Trophoblast cell (in vitro differentiated cells and primary cell): ENCODE measurements at regions not wholly inside any gene's neighbourhood (a gene's known extent, or its start where the extent isn't known, plus 50 kb on each side); places are given as distances from the start of the nearest gene placed in this dataset.
A peak's percentile ranks its signal among the peaks of the same experiment; 100 is the strongest.
"Not testable (repeated sequence)": the region's sequence is repeated elsewhere in the genome, so short reads cannot be mapped to it uniquely, and the experiment has no call there.

Experiments
- DNase-seq, 2 donors: peaks; one replicate each; pipeline ENCODE4 v3.0.0-alpha.2; 2016
- H2AFZ ChIP-seq: 2 replicates; pipeline ENCODE4 v1.6.1; 2013; ENCODE audit warnings: low read length, moderate library complexity, mild to moderate bottlenecking; ENCODE audit not compliant: insufficient read depth, poor library complexity
- H2AK5ac ChIP-seq: 2 replicates; pipeline ENCODE4 v1.6.1; 2013; ENCODE audit warnings: mild to moderate bottlenecking, low read length
- H2BK120ac ChIP-seq: 2 replicates; pipeline ENCODE4 v1.6.1; 2013; ENCODE audit warnings: low read length, mild to moderate bottlenecking, moderate library complexity; ENCODE audit not compliant: insufficient read depth, poor library complexity
- H2BK12ac ChIP-seq: 2 replicates; pipeline ENCODE4 v1.6.1; 2013; ENCODE audit warnings: mild to moderate bottlenecking, low read length, moderate library complexity
- H2BK5ac ChIP-seq: 2 replicates; pipeline ENCODE4 v1.6.1; 2013; ENCODE audit warnings: low read length, low read depth, moderate library complexity, mild to moderate bottlenecking; ENCODE audit not compliant: poor library complexity
- H3K14ac ChIP-seq: 2 replicates; pipeline ENCODE4 v1.6.1; 2013; ENCODE audit warnings: mild to moderate bottlenecking, low read length
- H3K18ac ChIP-seq: 2 replicates; pipeline ENCODE4 v1.6.1; 2013; ENCODE audit warnings: mild to moderate bottlenecking, low read length
- H3K23ac ChIP-seq: 2 replicates; pipeline ENCODE4 v1.6.1; 2013; ENCODE audit warnings: low read length
- H3K27ac ChIP-seq: 2 replicates; pipeline ENCODE4 v1.5.1; 2013; ENCODE audit warnings: low read depth, mild to moderate bottlenecking, inconsistent platforms, low read length, moderate library complexity
- H3K27me3 ChIP-seq: 2 replicates; pipeline ENCODE4 v1.6.1; 2013; ENCODE audit warnings: inconsistent platforms, mild to moderate bottlenecking, low read length, moderate library complexity; ENCODE audit not compliant: insufficient read depth
- H3K36me3 ChIP-seq, 2 experiments: 1 replicate in 1 of 2; 2 replicates in 1 of 2; pipeline ENCODE4 v1.6.1; 2013; ENCODE audit warnings: low read length in 2 of 2, mild to moderate bottlenecking in 2 of 2, moderate library complexity in 1 of 2; ENCODE audit not compliant: insufficient read depth in 2 of 2, control insufficient read depth in 1 of 2
- H3K4ac ChIP-seq: 2 replicates; pipeline ENCODE4 v1.6.1; 2013; ENCODE audit warnings: low read depth, mild to moderate bottlenecking, low read length, moderate library complexity
- H3K4me1 ChIP-seq, 2 experiments: 1 replicate in 1 of 2; 2 replicates in 1 of 2; pipeline ENCODE4 v1.6.1; 2013; ENCODE audit warnings: low read length in 2 of 2, mild to moderate bottlenecking in 2 of 2, moderate library complexity in 1 of 2; ENCODE audit not compliant: insufficient read depth in 2 of 2, control insufficient read depth in 1 of 2
- H3K4me2 ChIP-seq: 2 replicates; pipeline ENCODE4 v1.6.1; 2013; ENCODE audit warnings: inconsistent platforms, mild to moderate bottlenecking, low read length, moderate library complexity
- H3K4me3 ChIP-seq: 2 replicates; pipeline ENCODE4 v1.5.1; 2013; ENCODE audit warnings: mild to moderate bottlenecking, low read depth, low read length, inconsistent platforms
- H3K79me1 ChIP-seq: one replicate; pipeline ENCODE4 v1.6.1; 2013; ENCODE audit warnings: low read length
- H3K79me2 ChIP-seq: 2 replicates; pipeline ENCODE4 v1.6.1; 2013; ENCODE audit warnings: low read length, mild to moderate bottlenecking; ENCODE audit not compliant: control insufficient read depth, insufficient read depth, poor library complexity
- H3K9ac ChIP-seq: 2 replicates; pipeline ENCODE4 v1.6.1; 2013; ENCODE audit warnings: mild to moderate bottlenecking, low read length
- H3K9me3 ChIP-seq: 2 replicates; pipeline ENCODE4 v1.6.1; 2013; ENCODE audit warnings: low read depth, mild to moderate bottlenecking, control low read depth, inconsistent platforms, low read length; ENCODE audit not compliant: insufficient read depth
- H4K12ac ChIP-seq: 2 replicates; pipeline ENCODE4 v1.6.1; 2013; ENCODE audit warnings: low read depth, mild to moderate bottlenecking, low read length, moderate library complexity
- H4K8ac ChIP-seq: 2 replicates; pipeline ENCODE4 v1.6.1; 2013; ENCODE audit warnings: low read depth, mild to moderate bottlenecking, low read length, moderate library complexity
- H4K91ac ChIP-seq: one replicate; pipeline ENCODE4 v1.6.1; 2013; ENCODE audit warnings: low read depth, mild to moderate bottlenecking, low read length, moderate library complexity
- WGBS: extraction: QIAGEN DNeasy Blood & Tissue Kit; methylation state at CpG from one replicate; pipeline ENCODE4 v1.1.7; 2013; ENCODE audit warnings: missing lambda C conversion rate; ENCODE audit not compliant: insufficient read length, insufficient coverage; ENCODE audit errors: extremely low coverage; 5-methylcytosine and 5-hydroxymethylcytosine counted together

DNA sequence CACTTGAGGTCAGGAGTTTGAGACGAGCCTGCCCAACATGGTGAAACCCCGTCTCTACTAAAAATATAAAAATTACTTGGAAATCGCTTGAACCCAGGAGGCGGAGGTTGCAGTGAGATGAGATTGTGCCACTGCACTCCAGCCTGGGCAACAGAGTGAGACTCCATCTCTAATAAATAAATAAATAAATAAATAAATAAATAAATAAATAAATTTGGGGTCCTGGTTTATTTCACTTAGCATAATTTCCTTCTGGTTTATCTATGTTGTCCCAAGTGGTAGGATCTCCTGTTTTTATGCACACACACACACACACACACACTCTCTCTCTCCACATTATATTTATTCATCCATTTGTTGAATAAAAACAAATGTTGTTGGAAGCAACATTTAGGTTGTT lies 58.4 kb upstream of the HAND1 start:
- not testable (repeated sequence) for H2BK12ac ChIP-seq, H3K4me3 ChIP-seq, H3K79me1 ChIP-seq, H3K27ac ChIP-seq, H3K79me2 ChIP-seq, H3K14ac ChIP-seq, H3K27me3 ChIP-seq, H3K9ac ChIP-seq, H3K9me3 ChIP-seq, DNase-seq, H2BK120ac ChIP-seq, H3K18ac ChIP-seq, H2BK5ac ChIP-seq, H3K4ac ChIP-seq, H4K8ac ChIP-seq, H3K36me3 ChIP-seq, H3K23ac ChIP-seq, H4K91ac ChIP-seq, H4K12ac ChIP-seq, H2AK5ac ChIP-seq, H2AFZ ChIP-seq, H3K4me1 ChIP-seq, H3K4me2 ChIP-seq
- WGBS = no CpG with 5 or more reads among the region's 4 CpGs

DNA sequence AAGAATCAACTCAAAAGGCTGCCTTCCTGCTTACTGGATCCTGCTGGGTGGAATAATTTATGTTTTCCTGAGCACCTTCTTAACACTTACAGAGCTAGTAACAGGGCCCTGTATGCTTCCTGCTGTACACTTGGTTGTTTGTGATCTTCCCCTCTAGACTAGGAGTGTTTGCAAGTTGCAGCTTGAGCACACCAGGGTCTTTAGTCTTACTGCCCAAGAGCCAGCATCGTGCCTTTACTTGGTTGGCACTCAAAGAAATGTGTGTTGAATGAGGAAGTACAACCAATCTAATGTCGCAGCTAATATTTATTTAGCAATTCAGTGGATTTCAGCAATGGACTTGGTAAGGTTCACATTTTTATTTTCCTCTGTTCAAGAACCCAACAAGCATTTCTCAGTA lies 57.5 kb upstream of the HAND1 start:
- Histone ChIP-seq H3K18ac (no peak overlapping the region), H4K91ac (no peak overlapping the region), H3K27ac (no peak overlapping the region), H2AFZ (no peak overlapping the region), H3K27me3 (no peaks in the 10 kb centered on the region), H3K9ac (no peak overlapping the region), H3K4ac (no peak overlapping the region), H2BK5ac (no peak overlapping the region), H3K36me3 (no peaks in the 10 kb centered on the region), H2AK5ac (no peak overlapping the region), H2BK120ac (no peak overlapping the region), H3K14ac (no peak overlapping the region), H3K4me3 (no peak overlapping the region), H3K79me2 (no peaks in the 10 kb centered on the region), H3K4me1 (peaks cover 0 to 4% of the 10 kb centered on the region in 2 experiments), H3K23ac (no peak overlapping the region), H4K8ac (no peak overlapping the region), H3K9me3 (no peaks in the 10 kb centered on the region), H3K4me2 (no peak overlapping the region), H3K79me1 (peaks cover 3% of the 10 kb centered on the region), H2BK12ac (no peak overlapping the region), H4K12ac (no peak overlapping the region)
- no CpG with 5 or more reads among the region's 2 CpGs for WGBS
- no peak for DNase-seq

DNA sequence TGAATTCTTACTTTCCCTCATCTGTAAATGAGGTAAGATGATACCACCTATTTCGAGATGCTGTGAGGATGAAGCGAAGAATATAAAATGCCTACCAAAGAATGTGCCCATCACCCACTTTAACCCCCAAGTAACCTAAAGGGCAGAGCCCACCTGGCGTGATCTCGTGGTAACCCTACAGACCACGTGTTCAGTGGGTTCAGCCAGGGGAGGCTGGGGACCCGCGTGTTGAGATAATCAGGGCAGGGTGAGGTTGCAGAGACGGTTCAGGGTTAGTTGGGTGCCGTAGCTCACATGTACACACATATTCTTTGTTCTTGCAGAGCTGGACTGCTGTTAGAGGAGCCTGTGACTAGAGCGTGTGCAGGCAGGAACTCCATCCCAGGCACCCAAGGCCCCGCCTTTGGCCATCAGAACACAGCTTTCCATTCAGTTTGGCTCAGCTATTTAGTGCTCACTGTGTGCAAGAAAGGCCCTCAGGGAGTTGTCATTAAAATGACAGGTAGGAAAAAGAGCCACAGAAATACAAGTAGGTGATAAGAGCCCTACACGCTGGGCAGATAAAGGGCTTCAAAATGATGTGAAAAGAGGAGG lies 56.5 kb upstream of the HAND1 start:
- Histone ChIP-seq H3K9me3 (no peaks in the 10 kb centered on the region), H3K4me3 (peak overlapping the region; percentile 18), H2AK5ac (no peak overlapping the region), H3K27me3 (no peaks in the 10 kb centered on the region), H2BK120ac (peak overlapping the region; percentile 6), H2BK5ac (peak overlapping the region; percentile 2), H4K8ac (no peak overlapping the region), H2BK12ac (peak overlapping the region; percentile 33), H3K4ac (no peak overlapping the region), H2AFZ (no peak overlapping the region), H4K91ac (no peak overlapping the region), H3K9ac (peak overlapping the region; percentile 65), H3K14ac (peak overlapping the region; percentile 12), H3K18ac (no peak overlapping the region), H4K12ac (no peak overlapping the region), H3K4me1 (peaks cover 0 to 4% of the 10 kb centered on the region in 2 experiments), H3K4me2 (no peak overlapping the region), H3K79me1 (peaks cover 3% of the 10 kb centered on the region), H3K23ac (no peak overlapping the region), H3K27ac (no peak overlapping the region), H3K36me3 (no peaks in the 10 kb centered on the region), H3K79me2 (no peaks in the 10 kb centered on the region)
- DNase-seq = no peak
- WGBS = no CpG with 5 or more reads among the region's 12 CpGs

DNA sequence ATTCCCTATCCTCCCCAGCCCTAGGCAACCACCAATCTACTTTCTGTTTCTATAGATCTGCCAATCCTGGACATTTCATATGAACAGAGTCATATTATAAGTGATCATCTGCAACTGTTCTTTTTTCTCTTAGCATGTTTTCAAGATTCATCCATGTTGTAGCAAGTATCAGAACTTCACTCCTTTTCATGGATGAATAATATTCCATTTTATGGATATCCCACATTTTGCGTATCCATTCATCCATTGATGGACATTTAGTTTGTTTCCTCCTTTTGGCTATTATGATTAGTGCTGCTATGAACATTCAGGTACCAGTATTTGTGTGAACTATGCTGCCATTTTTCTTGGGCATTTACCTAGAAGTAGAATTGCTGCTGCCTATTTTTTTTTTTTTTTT lies 51.3 kb upstream of the HAND1 start:
- H3K4me1 ChIP-seq = peaks cover 14 to 18% of the 10 kb centered on the region in 2 experiments
- no peaks in the 10 kb centered on the region for H3K9me3 ChIP-seq
- H3K18ac ChIP-seq = no peak overlapping the region
- DNase-seq = no peak
- H2BK12ac ChIP-seq = no peak overlapping the region
- no peak overlapping the region for H3K27ac ChIP-seq
- no peak overlapping the region for H2BK120ac ChIP-seq
- peaks cover 27% of the 10 kb centered on the region for H3K79me1 ChIP-seq
- H4K91ac ChIP-seq = no peak overlapping the region
- no peak overlapping the region for H3K4ac ChIP-seq
- no peak overlapping the region for H3K4me2 ChIP-seq
- no peak overlapping the region for H3K23ac ChIP-seq
- H3K79me2 ChIP-seq = peaks cover 4% of the 10 kb centered on the region
- H3K4me3 ChIP-seq = no peak overlapping the region
- no peak overlapping the region for H2BK5ac ChIP-seq
- H4K12ac ChIP-seq = no peak overlapping the region
- no peak overlapping the region for H3K9ac ChIP-seq
- no peak overlapping the region for H2AFZ ChIP-seq
- WGBS = no CpG with 5 or more reads among the region's 1 CpG
- H2AK5ac ChIP-seq = no peak overlapping the region
- H3K14ac ChIP-seq = no peak overlapping the region
- no peak overlapping the region for H4K8ac ChIP-seq
- H3K27me3 ChIP-seq = no peaks in the 10 kb centered on the region
- no peaks in the 10 kb centered on the region for H3K36me3 ChIP-seq
